Hepatocyte (in vitro differentiated cells): ENCODE measurements at regions not wholly inside any gene's neighbourhood (a gene's known extent, or its start where the extent isn't known, plus 50 kb on each side); places are given as distances from the start of the nearest gene placed in this dataset.

Experiments used
- DNase-seq: peaks from one replicate; pipeline ENCODE4 v3.0.0-alpha.2; 2016; ENCODE audit warnings: low spot score
- H2AFZ ChIP-seq: fragments of 200-600 bp; sonication (generic); 2 replicates; pipeline ENCODE4 v1.6.0; 2016; ENCODE audit warnings: antibody characterized with exemption, mild to moderate bottlenecking
- H3K27ac ChIP-seq: fragments of 200-600 bp; sonication (generic); 2 replicates; pipeline ENCODE4 v1.5.1; 2016; ENCODE audit warnings: mild to moderate bottlenecking
- H3K27me3 ChIP-seq: fragments of 200-600 bp; sonication (generic); 2 replicates; pipeline ENCODE4 v1.6.1; 2016
- H3K36me3 ChIP-seq: fragments of 200-600 bp; sonication (generic); replicated peaks from 2 replicates; pipeline ENCODE4 v1.5.1; 2016; ENCODE audit warnings: low read depth; ENCODE audit not compliant: insufficient read depth
- H3K4me1 ChIP-seq: fragments of 200-600 bp; sonication (generic); 2 replicates; pipeline ENCODE4 v1.5.1; 2016; ENCODE audit warnings: mild to moderate bottlenecking, moderate library complexity; ENCODE audit not compliant: insufficient read depth
- H3K4me2 ChIP-seq: fragments of 200-600 bp; sonication (generic); 2 replicates; pipeline ENCODE4 v1.6.0; 2016
- H3K4me3 ChIP-seq: fragments of 200-600 bp; sonication (generic); 2 replicates; pipeline ENCODE4 v1.5.1; 2016; ENCODE audit warnings: mild to moderate bottlenecking
- H3K79me2 ChIP-seq: fragments of 200-600 bp; sonication (generic); 2 replicates; pipeline ENCODE4 v1.6.0; 2017; ENCODE audit warnings: mild to moderate bottlenecking
- H3K9me2 ChIP-seq: fragments of 200-600 bp; sonication (generic); replicated peaks from 2 replicates; pipeline ENCODE4 v1.6.0; 2017; ENCODE audit warnings: mild to moderate bottlenecking; ENCODE audit not compliant: insufficient read depth
- H3K9me3 ChIP-seq: fragments of 200-600 bp; sonication (generic); 2 replicates; pipeline ENCODE4 v1.5.1; 2016; ENCODE audit warnings: low read depth, mild to moderate bottlenecking
- H4K20me1 ChIP-seq: fragments of 200-600 bp; sonication (generic); 2 replicates; pipeline ENCODE4 v1.6.0; 2016; ENCODE audit warnings: mild to moderate bottlenecking; ENCODE audit not compliant: insufficient read depth, poor library complexity, severe bottlenecking
- EZH2 ChIP-seq: fragments of 200-600 bp; sonication (generic); IDR thresholded peaks from 2 replicates; pipeline ENCODE4 v1.6.1; 2016; ENCODE audit warnings: antibody characterized with exemption, mild to moderate bottlenecking, borderline replicate concordance
- EZH2phosphoT487 ChIP-seq: fragments of 200-600 bp; sonication (generic); IDR thresholded peaks from one replicate; pipeline ENCODE4 v1.6.1; 2018; ENCODE audit warnings: antibody characterized with exemption, mild to moderate bottlenecking, low read depth, moderate library complexity; ENCODE audit not compliant: unreplicated experiment, severe bottlenecking
- WGBS: methylation state at CpG from one replicate; pipeline ENCODE4 v1.1.6; 2016; ENCODE audit warnings: low lambda C conversion rate; ENCODE audit errors: missing lambda C conversion rate; 5-methylcytosine and 5-hydroxymethylcytosine counted together
- TF ChIP-seq, protein P1 (sequence below): fragments of 200-600 bp; sonication (generic); IDR thresholded peaks from 2 replicates; pipeline ENCODE4 v1.5.1; 2016; ENCODE audit warnings: antibody characterized with exemption, mild to moderate bottlenecking; ENCODE audit not compliant: poor library complexity

DNA sequence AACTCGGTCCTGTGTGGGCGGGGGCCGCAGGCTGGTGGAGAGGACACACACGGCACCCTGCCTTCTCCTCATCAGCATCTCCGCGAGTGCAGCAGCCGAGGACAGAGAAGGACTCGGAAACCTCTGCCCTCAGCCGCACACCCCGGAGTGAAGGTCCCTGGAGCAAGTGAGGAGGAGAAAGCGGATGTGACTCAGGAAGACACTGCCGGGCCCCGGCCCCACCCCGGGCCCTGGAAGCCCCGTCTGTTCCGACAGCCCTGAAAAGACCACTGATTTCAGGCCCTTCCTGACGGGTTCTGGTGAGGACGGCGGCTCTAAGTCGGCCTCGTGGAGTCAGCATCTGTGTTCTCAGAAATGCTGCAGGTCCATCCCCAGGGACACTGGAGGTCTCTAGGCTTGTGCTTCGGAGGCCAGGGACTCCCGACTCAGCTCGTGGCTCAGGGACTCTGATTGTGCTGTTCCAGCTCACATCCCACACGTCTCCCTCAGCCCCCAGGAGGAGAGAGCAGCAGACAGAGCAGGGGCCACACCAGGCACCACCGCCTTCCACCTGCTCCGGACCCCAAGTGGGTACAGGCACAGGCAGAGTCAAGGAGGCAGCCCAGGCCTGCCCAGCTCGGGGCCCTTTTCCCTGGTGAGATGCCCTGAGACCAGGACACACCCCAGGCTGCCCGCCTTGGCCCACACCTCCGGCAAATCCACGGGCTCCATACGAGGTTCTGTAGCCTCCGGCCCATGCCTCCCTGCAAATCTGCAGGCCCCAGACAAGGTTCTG lies 134.5 kb upstream of the NKX1-1 start:
- WGBS = 89% methylated on average over 33 of the region's 33 CpGs
- Histone ChIP-seq H4K20me1 (no peaks in the 10 kb centered on the region), H3K4me1 (peaks cover 13% of the 10 kb centered on the region), H2AFZ (no peak overlapping the region), H3K36me3 (no peaks in the 10 kb centered on the region), H3K9me3 (no peaks in the 10 kb centered on the region), H3K9me2 (no peaks in the 10 kb centered on the region), H3K27ac (no peak overlapping the region), H3K4me3 (no peak overlapping the region), H3K79me2 (no peaks in the 10 kb centered on the region), H3K4me2 (no peak overlapping the region), H3K27me3 (no peaks in the 10 kb centered on the region)
- TF ChIP-seq, protein P1, sequence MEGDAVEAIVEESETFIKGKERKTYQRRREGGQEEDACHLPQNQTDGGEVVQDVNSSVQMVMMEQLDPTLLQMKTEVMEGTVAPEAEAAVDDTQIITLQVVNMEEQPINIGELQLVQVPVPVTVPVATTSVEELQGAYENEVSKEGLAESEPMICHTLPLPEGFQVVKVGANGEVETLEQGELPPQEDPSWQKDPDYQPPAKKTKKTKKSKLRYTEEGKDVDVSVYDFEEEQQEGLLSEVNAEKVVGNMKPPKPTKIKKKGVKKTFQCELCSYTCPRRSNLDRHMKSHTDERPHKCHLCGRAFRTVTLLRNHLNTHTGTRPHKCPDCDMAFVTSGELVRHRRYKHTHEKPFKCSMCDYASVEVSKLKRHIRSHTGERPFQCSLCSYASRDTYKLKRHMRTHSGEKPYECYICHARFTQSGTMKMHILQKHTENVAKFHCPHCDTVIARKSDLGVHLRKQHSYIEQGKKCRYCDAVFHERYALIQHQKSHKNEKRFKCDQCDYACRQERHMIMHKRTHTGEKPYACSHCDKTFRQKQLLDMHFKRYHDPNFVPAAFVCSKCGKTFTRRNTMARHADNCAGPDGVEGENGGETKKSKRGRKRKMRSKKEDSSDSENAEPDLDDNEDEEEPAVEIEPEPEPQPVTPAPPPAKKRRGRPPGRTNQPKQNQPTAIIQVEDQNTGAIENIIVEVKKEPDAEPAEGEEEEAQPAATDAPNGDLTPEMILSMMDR = no peak
- TF ChIP-seq EZH2phosphoT487 (no peak), EZH2 (no peak)
- DNase-seq = no peak

DNA sequence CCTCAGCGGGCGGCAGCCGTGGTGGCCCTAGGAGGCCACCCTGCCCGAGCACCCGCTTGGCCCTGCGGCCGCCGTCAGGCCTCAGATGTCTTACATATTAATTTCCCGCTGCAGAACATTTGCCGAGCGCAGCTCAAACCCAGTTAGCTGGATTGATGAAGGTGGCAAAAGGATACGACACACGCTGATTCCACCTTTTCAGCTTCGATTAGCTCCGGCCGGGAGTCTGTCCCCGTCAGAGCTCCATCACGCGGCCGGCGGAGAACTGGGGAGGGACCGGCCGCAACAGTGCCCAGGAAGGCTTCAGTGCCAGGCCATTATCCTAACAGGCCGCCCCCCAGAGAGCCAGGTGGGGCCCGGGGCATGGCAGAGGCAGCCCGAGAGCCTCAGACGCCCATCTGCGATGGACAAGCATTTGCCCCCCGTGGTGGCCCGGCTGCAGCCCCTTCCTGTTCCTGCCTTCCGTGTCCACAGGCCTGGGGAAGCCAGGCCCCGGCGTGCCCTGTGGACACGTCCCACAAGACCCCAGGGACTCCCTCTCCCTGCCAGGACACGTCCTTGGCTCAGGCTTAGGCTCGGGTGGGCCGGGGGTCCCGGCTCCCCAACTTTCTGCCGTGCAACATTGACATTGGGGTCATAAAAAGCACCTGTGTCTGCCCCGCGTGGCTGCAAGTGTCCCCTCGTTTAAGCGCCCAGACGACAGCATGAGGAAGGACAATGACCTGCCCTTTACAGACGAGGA lies 133.8 kb upstream of the NKX1-1 start:
- Histone ChIP-seq H3K4me2 (no peak overlapping the region), H2AFZ (no peak overlapping the region), H3K27me3 (no peaks in the 10 kb centered on the region)

DNA sequence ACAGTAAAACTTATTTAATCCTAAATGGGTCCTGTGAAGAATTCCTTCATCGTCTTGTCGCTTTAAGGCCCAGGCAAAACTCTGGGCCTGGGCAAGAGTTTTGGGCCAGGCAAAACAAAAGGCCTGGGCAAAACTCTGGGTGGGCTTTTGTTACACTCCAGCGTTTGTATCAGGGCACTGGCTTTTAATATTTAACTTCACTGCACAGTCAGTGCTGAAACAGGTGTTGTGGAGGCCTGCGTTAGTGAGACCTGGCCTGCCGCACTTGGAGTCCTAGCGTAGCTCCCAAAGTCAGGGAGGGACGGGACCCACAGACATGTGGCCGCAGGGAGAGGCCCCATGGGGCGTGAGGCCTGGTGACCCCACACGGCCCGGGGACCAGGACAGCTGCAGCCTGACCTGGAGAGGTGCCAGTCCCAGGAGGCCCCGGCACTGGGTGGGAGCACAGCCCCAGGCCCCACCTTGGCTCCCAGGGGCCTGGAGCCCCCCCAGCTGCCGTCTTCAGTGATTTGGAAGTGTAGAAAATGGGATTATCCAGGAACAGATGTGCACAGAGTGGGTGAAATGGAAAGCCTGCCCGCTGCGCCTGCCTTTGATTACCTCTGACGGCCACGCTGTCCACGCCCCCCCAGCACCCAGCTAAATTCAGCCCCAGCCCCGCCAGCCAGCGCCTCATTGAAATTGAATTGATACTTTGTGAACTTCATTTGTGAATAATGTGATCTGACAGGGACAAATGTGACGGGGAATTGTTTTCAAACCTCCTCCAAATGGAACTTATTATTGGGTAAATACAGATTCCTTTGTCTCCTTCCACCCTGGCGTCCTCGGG lies 132.9 kb upstream of the NKX1-1 start:
- no peak for TF ChIP-seq EZH2
- TF ChIP-seq, protein P1 = no peak
- no peak for TF ChIP-seq EZH2phosphoT487
- Histone ChIP-seq H3K36me3 (no peaks in the 10 kb centered on the region), H3K4me1 (peaks cover 9% of the 10 kb centered on the region), H3K27me3 (no peaks in the 10 kb centered on the region), H3K9me3 (no peaks in the 10 kb centered on the region), H3K4me3 (no peak overlapping the region), H3K27ac (no peak overlapping the region), H2AFZ (no peak overlapping the region), H3K79me2 (no peaks in the 10 kb centered on the region), H4K20me1 (no peaks in the 10 kb centered on the region), H3K9me2 (no peaks in the 10 kb centered on the region), H3K4me2 (no peak overlapping the region)
- no peak for DNase-seq
- WGBS = 66% methylated on average over 20 of the region's 23 CpGs

More for the DNA sequence above, 133.8 kb upstream of the NKX1-1 start:
- H3K9me3 ChIP-seq = no peaks in the 10 kb centered on the region
- no peaks in the 10 kb centered on the region for H3K36me3 ChIP-seq
- peaks cover 13% of the 10 kb centered on the region for H3K4me1 ChIP-seq
- H3K4me3 ChIP-seq = no peak overlapping the region
- no peaks in the 10 kb centered on the region for H3K79me2 ChIP-seq
- no peaks in the 10 kb centered on the region for H4K20me1 ChIP-seq
- H3K27ac ChIP-seq = no peak overlapping the region
- no peaks in the 10 kb centered on the region for H3K9me2 ChIP-seq
- DNase-seq = no peak
- TF ChIP-seq EZH2phosphoT487 (no peak), EZH2 (no peak)
- TF ChIP-seq, protein P1 = no peak
- WGBS = 89% methylated on average over 44 of the region's 45 CpGs
